NT2/D1 (cell line): ENCODE measurements at regions not wholly inside any gene's neighbourhood (a gene's known extent, or its start where the extent isn't known, plus 50 kb on each side); places are given as distances from the start of the nearest gene placed in this dataset.

Source experiments
- YY1 ChIP-seq: IDR thresholded peaks from 2 replicates; pipeline ENCODE4 v1.6.1; 2011; ENCODE audit not compliant: insufficient read length, insufficient read depth
- ZNF274 ChIP-seq: IDR thresholded peaks from 2 replicates; pipeline ENCODE4 v1.6.1; 2011; ENCODE audit warnings: mild to moderate bottlenecking, low read depth, low read length

DNA sequence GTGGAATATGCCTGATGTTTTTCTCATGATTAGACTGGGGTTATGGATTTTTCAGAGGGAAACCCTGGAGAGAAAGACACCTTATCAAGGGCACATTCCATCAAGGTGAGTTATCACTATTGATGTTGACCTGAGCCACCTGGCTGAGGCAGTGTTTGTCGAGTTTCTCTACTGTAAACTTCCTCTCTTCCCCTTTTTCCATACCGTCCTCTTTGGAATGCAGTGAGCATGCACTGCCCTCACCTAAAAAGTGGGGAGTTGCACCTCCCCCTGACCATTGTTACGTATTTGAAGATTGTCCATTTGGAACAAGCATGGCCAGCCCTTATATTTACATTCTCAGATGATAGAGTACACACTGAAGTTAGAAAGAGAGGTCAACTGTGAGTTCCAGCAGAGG is 53.9 kb upstream of the PWP1 start:
- TF ChIP-seq ZNF274 (no peak), YY1 (no peak)
